H1 (cell line): ENCODE measurements at regions not wholly inside any gene's neighbourhood (a gene's known extent, or its start where the extent isn't known, plus 50 kb on each side); places are given as distances from the start of the nearest gene placed in this dataset.

ENCODE experiments used
- CTCF ChIP-seq, 3 experiments: IDR thresholded peaks; 1 replicate in 2 of 3; 2 replicates in 1 of 3; pipeline versions ENCODE4 v1.5.1 to v1.6.1; 2011; ENCODE audit warnings: low read length in 3 of 3, mild to moderate bottlenecking in 3 of 3, inconsistent platforms in 2 of 3, low read depth in 1 of 3, moderate library complexity in 1 of 3; ENCODE audit not compliant: insufficient read depth in 1 of 3; ENCODE audit errors: control extremely low read depth in 1 of 3
- EGR1 ChIP-seq: IDR thresholded peaks from 2 replicates; pipeline ENCODE4 v1.6.1; 2011; ENCODE audit warnings: low read depth, low read length, borderline replicate concordance
- EZH2 ChIP-seq: fragments of 200-600 bp; sonication (generic); IDR thresholded peaks from 2 replicates; pipeline ENCODE4 v1.7.1; 2012; ENCODE audit warnings: low read depth, mild to moderate bottlenecking, moderate library complexity, low read length, inconsistent platforms; ENCODE audit not compliant: severe bottlenecking
- POLR2A ChIP-seq, 2 experiments: IDR thresholded peaks; 1 replicate in 1 of 2; 2 replicates in 1 of 2; pipeline ENCODE4 v1.6.1; 2011; ENCODE audit warnings: low read depth in 2 of 2, low read length in 2 of 2, mild to moderate bottlenecking in 2 of 2; ENCODE audit errors: control extremely low read depth in 1 of 2
- SIRT6 ChIP-seq: IDR thresholded peaks from one replicate; pipeline ENCODE4 v1.7.1; 2012; ENCODE audit warnings: low read length, inconsistent platforms
- SP4 ChIP-seq: IDR thresholded peaks from 2 replicates; pipeline ENCODE4 v1.6.1; 2012; ENCODE audit warnings: low read length, inconsistent platforms
- TF ChIP-seq, protein P1 (sequence below): IDR thresholded peaks from 2 replicates; pipeline ENCODE4 v1.6.1; 2012; ENCODE audit warnings: inconsistent platforms

DNA sequence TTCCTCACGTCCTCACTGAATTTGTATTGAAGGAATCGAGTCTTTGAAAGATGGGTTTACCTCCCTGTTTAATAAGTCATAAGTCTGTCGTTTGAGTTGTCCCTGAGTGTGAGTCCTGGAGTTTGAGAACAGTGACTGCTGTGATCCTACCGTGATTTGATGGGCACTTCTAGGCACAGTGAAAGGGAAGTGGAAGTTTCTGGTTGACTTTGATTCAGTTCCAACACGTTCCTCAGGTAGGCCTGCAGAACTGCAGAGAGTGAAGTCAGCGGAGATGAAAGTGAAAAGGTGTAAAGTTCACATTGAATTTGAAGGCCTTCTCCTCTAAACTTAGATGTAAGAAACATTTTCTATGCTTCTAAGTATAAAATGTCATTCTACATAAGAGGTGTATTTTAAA lies 52.9 kb upstream of the ACKR3 start:
- TF ChIP-seq SIRT6 (no peak), CTCF (IDR thresholded peaks at IDR 0.05; ENCODE audit: control extremely low read depth in 1 of 3, insufficient read depth in 1 of 3, low read depth in 1 of 3, low read length in 3 of 3) (no peak), EZH2 (no peak), EGR1 (no peak), POLR2A (IDR thresholded peaks at IDR 0.05; ENCODE audit: control extremely low read depth in 1 of 2, low read depth in 2 of 2, low read length in 2 of 2) (no peak), SP4 (no peak)
- TF ChIP-seq, protein P1, sequence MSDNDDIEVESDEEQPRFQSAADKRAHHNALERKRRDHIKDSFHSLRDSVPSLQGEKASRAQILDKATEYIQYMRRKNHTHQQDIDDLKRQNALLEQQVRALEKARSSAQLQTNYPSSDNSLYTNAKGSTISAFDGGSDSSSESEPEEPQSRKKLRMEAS, result no peak
